ENCODE measurements at regions not wholly inside any gene's neighbourhood (a gene's known extent, or its start where the extent isn't known, plus 50 kb on each side); places are given as distances from the start of the nearest gene placed in this dataset.
"Not testable (repeated sequence)": the region's sequence is repeated elsewhere in the genome, so short reads cannot be mapped to it uniquely, and the experiment has no call there.

DNA sequence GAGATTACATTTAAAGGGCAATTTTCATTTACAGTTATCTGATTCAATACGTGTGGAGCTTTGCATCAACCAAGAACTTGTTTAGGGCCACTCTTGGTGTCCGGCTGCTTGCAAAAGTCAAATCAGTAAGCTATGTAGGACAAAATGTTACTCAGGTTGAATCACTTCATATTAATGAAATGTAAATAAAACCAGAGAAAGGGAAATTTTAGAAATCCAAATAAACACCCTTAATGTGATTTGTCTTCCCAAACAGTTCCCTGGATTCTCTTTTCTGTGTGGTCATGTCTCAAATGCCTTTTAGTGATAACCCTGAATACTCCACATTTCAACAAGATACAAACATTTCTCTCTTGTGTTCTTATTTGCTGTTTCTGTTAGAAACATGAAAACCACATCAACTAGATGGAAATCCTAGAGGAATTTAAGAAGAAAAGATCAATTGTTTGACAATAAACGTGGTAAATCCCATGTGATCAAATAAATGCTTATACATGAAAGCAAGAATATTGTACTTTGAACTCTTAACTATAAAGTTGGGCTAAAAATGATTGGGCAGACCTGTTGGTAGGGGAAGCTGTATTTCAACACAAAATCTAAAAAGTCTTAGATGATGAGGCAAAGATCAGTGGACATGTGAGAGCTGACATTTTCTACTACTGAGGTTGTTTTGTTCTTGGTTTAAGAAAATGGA is 101.3 kb downstream of the CDC42EP3 start:
- Histone ChIP-seq H3K9ac (ENCODE audit: low read length) (no peak overlapping the region), H3K27me3 (ENCODE audit: control insufficient read depth, insufficient read depth, low read length) (no peaks in the 10 kb centered on the region), H3K27ac (ENCODE audit: low read depth, low read length) (no peak overlapping the region), H3K4me3 (ENCODE audit: low read depth, low read length) (no peak overlapping the region), H3K9me3 (ENCODE audit: control insufficient read depth, insufficient read depth, low read depth, low read length) (peaks cover 4% of the 10 kb centered on the region; the same call in 1 of the 2 replicates), H3K4me1 (ENCODE audit: control insufficient read depth, insufficient read depth, low read length) (no peaks in the 10 kb centered on the region), H3K36me3 (ENCODE audit: control insufficient read depth, insufficient read depth, low read length) (no peaks in the 10 kb centered on the region)

DNA sequence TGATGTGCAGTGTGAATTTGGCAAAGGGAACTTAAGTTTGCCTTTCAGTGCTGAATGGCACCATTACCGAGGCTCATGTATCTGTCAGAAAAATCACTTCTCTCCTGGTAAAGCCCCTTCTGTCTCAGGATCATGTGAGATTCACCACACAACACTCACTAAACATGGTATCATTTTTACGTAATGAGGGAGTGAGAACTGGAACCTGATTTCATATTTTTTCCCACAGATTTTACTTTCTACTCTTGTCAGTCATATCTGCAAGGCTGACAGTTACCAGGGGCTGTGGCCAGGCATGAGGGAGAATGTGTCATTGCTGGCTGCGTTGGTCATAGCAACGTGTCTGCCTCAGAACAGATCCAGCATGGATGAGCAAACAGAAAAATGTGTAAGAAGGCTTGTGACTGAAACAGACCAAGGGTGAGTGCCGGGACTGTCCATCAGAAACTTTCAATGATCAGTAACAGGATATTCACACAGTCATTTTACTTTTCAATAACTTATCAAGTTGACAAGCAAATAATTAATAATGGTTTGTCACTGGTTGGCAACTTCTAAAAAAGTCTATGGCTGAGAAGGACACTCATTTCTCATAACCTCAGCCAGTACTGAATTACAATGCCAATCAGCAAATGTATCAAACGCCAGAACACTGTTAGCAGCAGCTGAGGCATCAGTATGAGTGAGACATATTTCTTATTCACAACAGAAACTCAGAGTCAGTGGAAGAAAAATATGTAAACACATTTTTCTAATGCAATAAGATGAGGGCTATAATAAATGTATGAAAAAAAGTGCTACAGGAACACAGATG is 100.5 kb downstream of the CDC42EP3 start:
- H3K27me3 ChIP-seq (ENCODE audit: control insufficient read depth, insufficient read depth, low read length) = no peaks in the 10 kb centered on the region
- H3K9ac ChIP-seq (ENCODE audit: low read length) = no peak overlapping the region
- H3K27ac ChIP-seq (ENCODE audit: low read depth, low read length) = no peak overlapping the region
- peaks cover 4% of the 10 kb centered on the region; the same call in 1 of the 2 replicates for H3K9me3 ChIP-seq (ENCODE audit: control insufficient read depth, insufficient read depth, low read depth, low read length)
- no peaks in the 10 kb centered on the region for H3K36me3 ChIP-seq (ENCODE audit: control insufficient read depth, insufficient read depth, low read length)
- no peak overlapping the region for H3K4me3 ChIP-seq (ENCODE audit: low read depth, low read length)
- no peaks in the 10 kb centered on the region for H3K4me1 ChIP-seq (ENCODE audit: control insufficient read depth, insufficient read depth, low read length)

DNA sequence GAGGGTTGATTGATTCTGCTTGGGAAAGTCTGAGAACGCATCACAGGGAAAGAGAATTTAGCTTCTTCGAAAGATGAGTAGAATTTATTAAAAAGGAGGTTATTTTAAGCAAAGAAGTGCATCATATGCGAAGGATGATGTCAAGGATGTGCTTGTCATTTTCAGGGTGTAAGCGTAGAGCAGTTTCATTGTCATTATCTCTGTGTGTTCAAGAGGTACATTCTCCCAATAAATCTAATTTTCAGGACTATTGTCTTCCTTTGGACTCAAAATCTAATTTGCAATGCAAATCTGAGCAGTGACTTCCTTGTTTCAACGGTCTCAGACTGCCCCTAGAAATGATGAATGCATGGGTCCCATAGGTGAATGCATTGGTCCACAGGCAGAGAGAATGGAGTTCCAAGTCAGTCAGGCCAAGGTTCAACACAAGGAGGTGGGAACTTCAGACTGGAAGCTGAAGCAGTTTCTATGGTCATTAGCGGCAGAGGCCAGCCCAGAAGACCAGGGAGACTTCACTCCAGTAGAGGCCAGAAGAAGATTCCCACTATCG is 99.8 kb downstream of the CDC42EP3 start:
- Histone ChIP-seq H3K36me3 (ENCODE audit: control insufficient read depth, insufficient read depth, low read length) (no peaks in the 10 kb centered on the region), H3K4me3 (ENCODE audit: low read depth, low read length) (no peak overlapping the region), H3K27me3 (ENCODE audit: control insufficient read depth, insufficient read depth, low read length) (no peaks in the 10 kb centered on the region), H3K27ac (ENCODE audit: low read depth, low read length) (no peak overlapping the region), H3K9me3 (ENCODE audit: control insufficient read depth, insufficient read depth, low read depth, low read length) (no peaks in the 10 kb centered on the region), H3K9ac (ENCODE audit: low read length) (no peak overlapping the region), H3K4me1 (ENCODE audit: control insufficient read depth, insufficient read depth, low read length) (no peaks in the 10 kb centered on the region)

DNA sequence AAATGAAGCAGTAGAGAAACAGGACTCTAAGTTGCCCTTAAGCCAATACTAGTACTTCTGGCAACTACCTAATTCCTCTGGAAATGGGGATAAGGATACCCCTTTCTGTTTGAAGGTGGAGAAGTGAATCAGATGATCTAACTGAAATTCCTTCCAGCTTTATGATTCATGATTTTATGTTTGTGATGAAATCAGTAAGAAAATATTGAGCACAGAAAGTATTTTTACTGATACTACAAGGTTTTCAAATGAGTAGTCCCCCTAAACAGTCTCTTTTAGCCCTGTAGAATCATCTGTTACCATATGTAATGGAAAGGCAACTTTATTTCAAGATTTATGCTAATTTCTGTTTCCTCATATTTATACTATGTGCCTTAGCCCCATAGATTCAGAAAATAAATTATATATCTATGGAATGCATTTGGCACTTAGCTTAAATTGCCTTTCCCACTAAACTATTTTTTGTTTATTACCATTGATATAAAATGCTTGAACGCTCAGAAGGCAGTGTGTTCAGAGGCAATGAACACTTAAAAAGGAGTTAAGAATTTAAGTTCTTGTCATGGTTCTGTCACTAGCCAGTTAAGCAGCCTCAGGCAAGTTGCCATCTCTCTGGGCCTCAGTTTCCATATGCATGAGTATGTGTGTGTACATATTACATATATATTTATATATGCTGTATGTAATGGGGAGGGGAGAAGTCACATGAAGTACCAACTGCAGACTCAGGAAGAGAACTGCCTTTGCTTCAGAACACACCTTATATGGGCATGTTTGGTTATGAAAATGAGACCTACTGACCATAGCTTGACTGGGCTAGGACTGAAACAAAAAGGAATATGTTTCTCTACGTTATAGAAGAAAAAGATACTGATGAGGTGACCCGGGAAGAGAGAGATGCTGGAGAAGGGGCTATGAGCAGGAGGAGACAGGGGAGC is 97.7 kb downstream of the CDC42EP3 start:
- Histone ChIP-seq H3K9me3 (ENCODE audit: control insufficient read depth, insufficient read depth, low read depth, low read length) (no peaks in the 10 kb centered on the region), H3K36me3 (ENCODE audit: control insufficient read depth, insufficient read depth, low read length) (no peaks in the 10 kb centered on the region), H3K27me3 (ENCODE audit: control insufficient read depth, insufficient read depth, low read length) (no peaks in the 10 kb centered on the region), H3K4me3 (ENCODE audit: low read depth, low read length) (no peak overlapping the region), H3K9ac (ENCODE audit: low read length) (no peak overlapping the region), H3K4me1 (ENCODE audit: control insufficient read depth, insufficient read depth, low read length) (no peaks in the 10 kb centered on the region), H3K27ac (ENCODE audit: low read depth, low read length) (no peak overlapping the region)

DNA sequence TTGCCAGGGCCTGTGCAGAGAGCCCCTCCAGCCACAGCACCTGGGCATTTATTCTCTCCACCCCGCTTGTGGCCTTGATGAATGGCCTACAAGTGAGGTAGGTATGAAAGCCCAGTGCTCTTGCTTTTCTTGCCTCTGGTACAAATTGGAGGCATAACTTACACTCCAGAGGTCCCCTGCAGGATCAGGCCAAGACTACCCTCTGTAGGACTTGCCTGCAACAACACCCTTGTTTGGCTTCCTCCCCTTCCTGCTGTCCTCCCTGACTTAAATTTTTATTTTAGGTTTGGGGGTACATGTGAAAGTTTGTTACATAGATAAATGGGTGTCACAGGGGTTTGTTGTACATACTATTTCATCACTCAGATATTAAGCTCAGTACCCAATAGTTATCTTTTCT is 95.7 kb downstream of the CDC42EP3 start:
- H3K27ac ChIP-seq (ENCODE audit: low read depth, low read length) = no peak overlapping the region
- H3K9ac ChIP-seq (ENCODE audit: low read length) = no peak overlapping the region
- H3K4me1 ChIP-seq (ENCODE audit: control insufficient read depth, insufficient read depth, low read length) = no peaks in the 10 kb centered on the region
- H3K36me3 ChIP-seq (ENCODE audit: control insufficient read depth, insufficient read depth, low read length) = no peaks in the 10 kb centered on the region
- H3K4me3 ChIP-seq (ENCODE audit: low read depth, low read length) = no peak overlapping the region
- no peaks in the 10 kb centered on the region for H3K27me3 ChIP-seq (ENCODE audit: control insufficient read depth, insufficient read depth, low read length)
- H3K9me3 ChIP-seq (ENCODE audit: control insufficient read depth, insufficient read depth, low read depth, low read length) = peaks cover 12% of the 10 kb centered on the region

DNA sequence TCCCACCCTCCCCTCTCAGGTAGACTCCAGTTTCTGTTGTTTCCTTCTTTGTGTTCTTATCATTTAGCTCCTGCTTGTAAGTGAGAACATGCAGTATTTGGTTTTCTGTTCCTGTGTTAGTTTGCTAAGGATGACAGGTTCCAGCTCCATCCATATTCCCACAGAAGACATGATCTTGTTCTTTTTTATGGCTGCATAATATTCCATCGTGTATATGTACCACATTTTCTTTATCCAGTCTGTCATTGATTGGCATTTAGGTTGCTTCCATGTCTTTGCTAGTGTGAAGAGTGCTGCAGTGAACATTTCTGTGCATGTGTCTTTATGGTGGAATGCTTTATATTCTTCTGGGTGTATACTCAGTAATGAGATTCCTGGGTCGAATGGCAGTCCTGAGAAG is 95.2 kb downstream of the CDC42EP3 start:
- peaks cover 12% of the 10 kb centered on the region for H3K9me3 ChIP-seq (ENCODE audit: control insufficient read depth, insufficient read depth, low read depth, low read length)
- H3K27me3 ChIP-seq (ENCODE audit: control insufficient read depth, insufficient read depth, low read length); H3K27ac ChIP-seq (ENCODE audit: low read depth, low read length); H3K36me3 ChIP-seq (ENCODE audit: control insufficient read depth, insufficient read depth, low read length); H3K4me1 ChIP-seq (ENCODE audit: control insufficient read depth, insufficient read depth, low read length); H3K9ac ChIP-seq (ENCODE audit: low read length); H3K4me3 ChIP-seq (ENCODE audit: low read depth, low read length): not testable (repeated sequence)

DNA sequence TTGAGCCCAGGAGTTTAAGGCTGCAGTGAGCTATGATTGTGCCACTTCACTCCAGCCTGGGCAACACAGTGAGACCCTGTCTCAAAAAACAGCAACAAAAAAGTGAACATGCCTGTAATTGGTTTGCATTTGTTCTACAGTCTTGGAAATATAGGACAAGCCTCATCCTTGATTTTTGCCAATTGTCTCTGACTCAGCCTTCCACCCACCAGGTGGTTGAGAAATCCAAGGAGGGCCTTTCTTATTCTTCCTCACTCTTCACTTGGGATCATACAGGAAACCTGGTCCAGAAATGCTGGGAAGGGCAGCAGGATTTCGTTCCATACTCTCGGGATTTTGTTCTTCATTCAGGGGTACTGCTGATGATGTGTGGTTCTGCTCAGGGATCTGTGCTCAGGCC is 94.6 kb downstream of the CDC42EP3 start:
- H3K4me1 ChIP-seq (ENCODE audit: control insufficient read depth, insufficient read depth, low read length) = no peaks in the 10 kb centered on the region
- H3K27ac ChIP-seq (ENCODE audit: low read depth, low read length) = no peak overlapping the region
- no peaks in the 10 kb centered on the region for H3K36me3 ChIP-seq (ENCODE audit: control insufficient read depth, insufficient read depth, low read length)
- H3K9ac ChIP-seq (ENCODE audit: low read length) = no peak overlapping the region
- no peaks in the 10 kb centered on the region for H3K27me3 ChIP-seq (ENCODE audit: control insufficient read depth, insufficient read depth, low read length)
- H3K9me3 ChIP-seq (ENCODE audit: control insufficient read depth, insufficient read depth, low read depth, low read length) = peaks cover 12% of the 10 kb centered on the region
- H3K4me3 ChIP-seq (ENCODE audit: low read depth, low read length) = no peak overlapping the region

DNA sequence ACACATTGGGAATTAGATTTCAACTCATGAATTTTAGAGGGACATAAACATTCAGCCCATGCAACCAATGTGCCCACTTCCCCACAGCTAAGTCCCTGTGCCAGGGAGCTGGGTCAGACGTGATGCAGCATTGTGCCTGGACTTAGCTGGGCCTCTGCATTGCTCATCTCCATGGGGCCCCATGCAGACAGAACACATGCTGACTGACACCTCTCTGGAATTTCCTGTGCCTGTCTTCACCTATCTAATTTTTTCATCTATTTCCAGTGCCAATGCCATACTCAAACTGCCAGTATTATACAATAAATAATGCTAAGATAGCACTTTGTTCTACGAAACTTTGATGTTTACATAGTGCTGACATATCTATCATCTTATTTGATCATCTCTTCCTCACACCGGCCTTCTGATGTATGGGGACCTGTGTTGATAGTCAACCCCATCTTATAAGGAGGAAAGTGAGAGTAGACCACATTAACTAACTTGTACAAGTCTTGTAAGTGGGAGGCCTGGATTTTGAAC is 92.2 kb downstream of the CDC42EP3 start:
- H3K27ac ChIP-seq (ENCODE audit: low read depth, low read length) = no peak overlapping the region
- no peaks in the 10 kb centered on the region for H3K36me3 ChIP-seq (ENCODE audit: control insufficient read depth, insufficient read depth, low read length)
- H3K27me3 ChIP-seq (ENCODE audit: control insufficient read depth, insufficient read depth, low read length) = no peaks in the 10 kb centered on the region
- H3K4me3 ChIP-seq (ENCODE audit: low read depth, low read length) = no peak overlapping the region
- H3K9me3 ChIP-seq (ENCODE audit: control insufficient read depth, insufficient read depth, low read depth, low read length) = peaks cover 12% of the 10 kb centered on the region
- H3K9ac ChIP-seq (ENCODE audit: low read length) = no peak overlapping the region
- no peaks in the 10 kb centered on the region for H3K4me1 ChIP-seq (ENCODE audit: control insufficient read depth, insufficient read depth, low read length)

DNA sequence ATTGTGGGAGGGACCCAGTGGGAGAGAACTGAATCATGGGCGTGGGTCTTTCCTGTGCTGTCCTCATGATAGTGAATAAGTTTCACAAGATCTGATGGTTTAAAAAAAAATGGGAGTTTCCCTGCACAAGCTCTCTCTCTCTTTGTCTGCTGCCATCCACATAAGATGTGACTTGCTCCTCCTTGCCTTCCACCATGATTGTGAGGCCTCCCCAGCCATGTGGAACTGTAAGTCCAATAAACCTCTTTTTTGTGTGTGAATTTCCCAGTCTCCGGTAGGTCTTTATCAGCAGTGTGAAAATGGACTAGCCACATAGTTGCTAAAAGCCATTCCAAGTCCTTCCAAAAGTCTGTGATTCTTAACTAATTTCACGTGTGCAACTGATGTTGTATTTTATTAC is 91.5 kb downstream of the CDC42EP3 start:
- H3K9ac ChIP-seq (ENCODE audit: low read length) = not testable (repeated sequence)

DNA sequence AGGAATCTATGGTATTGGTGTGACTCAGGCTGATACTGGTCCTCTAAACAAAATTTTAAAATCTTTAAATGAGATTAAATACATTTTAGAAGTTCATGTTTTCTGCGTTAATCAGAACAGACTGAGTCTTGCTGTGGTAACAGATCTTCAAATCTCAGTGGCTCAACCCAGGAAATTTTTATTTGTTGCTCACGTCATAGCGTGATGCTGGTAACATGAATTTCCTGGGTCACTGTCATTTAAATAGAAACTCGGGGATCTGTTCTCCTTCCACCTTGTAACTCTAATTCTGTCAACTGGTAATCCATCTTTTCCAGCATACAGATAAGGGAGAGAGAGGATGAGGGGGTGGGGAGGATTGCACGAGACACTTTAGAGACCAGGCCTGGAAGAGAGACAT is 90.0 kb downstream of the CDC42EP3 start:
- Histone ChIP-seq H3K27ac (ENCODE audit: low read depth, low read length) (no peak overlapping the region), H3K4me1 (ENCODE audit: control insufficient read depth, insufficient read depth, low read length) (peaks cover 14% of the 10 kb centered on the region), H3K36me3 (ENCODE audit: control insufficient read depth, insufficient read depth, low read length) (no peaks in the 10 kb centered on the region), H3K9me3 (ENCODE audit: control insufficient read depth, insufficient read depth, low read depth, low read length) (peaks cover 12% of the 10 kb centered on the region), H3K27me3 (ENCODE audit: control insufficient read depth, insufficient read depth, low read length) (no peaks in the 10 kb centered on the region), H3K9ac (ENCODE audit: low read length) (no peak overlapping the region), H3K4me3 (ENCODE audit: low read depth, low read length) (no peak overlapping the region)

More for the DNA sequence above, 91.5 kb downstream of the CDC42EP3 start:
- not testable (repeated sequence) for H3K27ac ChIP-seq (ENCODE audit: low read depth, low read length); H3K36me3 ChIP-seq (ENCODE audit: control insufficient read depth, insufficient read depth, low read length); H3K4me1 ChIP-seq (ENCODE audit: control insufficient read depth, insufficient read depth, low read length); H3K4me3 ChIP-seq (ENCODE audit: low read depth, low read length); H3K27me3 ChIP-seq (ENCODE audit: control insufficient read depth, insufficient read depth, low read length)
- peaks cover 12% of the 10 kb centered on the region for H3K9me3 ChIP-seq (ENCODE audit: control insufficient read depth, insufficient read depth, low read depth, low read length)
